ENCODE measurements at regions not wholly inside any gene's neighbourhood (a gene's known extent, or its start where the extent isn't known, plus 50 kb on each side); places are given as distances from the start of the nearest gene placed in this dataset.

DNA sequence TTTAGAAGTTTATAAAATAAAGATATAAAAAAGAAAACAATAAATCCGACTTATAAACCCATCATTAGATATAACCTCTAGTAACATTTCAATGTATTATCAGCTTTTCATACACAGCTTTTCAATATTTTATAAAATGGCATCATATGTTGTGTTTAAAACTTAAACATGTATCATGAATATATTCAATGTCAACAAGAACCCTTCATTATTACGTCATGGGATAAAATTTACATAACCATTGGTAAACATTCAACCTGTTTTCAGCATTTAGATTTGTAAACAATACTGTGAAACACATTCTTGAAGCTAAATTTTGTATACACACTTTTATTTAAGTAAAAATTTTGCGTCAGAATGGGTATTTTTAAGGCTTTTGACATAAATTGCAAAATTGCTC is 153.4 kb upstream of the SOX14 start:
- in situ Hi-C loops (cut with MboI; ENCODE audit: low sequenced_read_pairs) = no loop called here
- Histone ChIP-seq H3K4me1 (no peaks in the 10 kb centered on the region), H3K36me3 (replicated peaks) (no peaks in the 10 kb centered on the region), H3K9me3 (no peaks in the 10 kb centered on the region), H3K4me3 (no peak overlapping the region), H3K27me3 (ENCODE audit: low read depth) (peaks cover 3% of the 10 kb centered on the region; the same call in 1 of the 2 replicates)
- DNase-seq (ENCODE audit: low spot score in 2 of 2) = no peak

DNA sequence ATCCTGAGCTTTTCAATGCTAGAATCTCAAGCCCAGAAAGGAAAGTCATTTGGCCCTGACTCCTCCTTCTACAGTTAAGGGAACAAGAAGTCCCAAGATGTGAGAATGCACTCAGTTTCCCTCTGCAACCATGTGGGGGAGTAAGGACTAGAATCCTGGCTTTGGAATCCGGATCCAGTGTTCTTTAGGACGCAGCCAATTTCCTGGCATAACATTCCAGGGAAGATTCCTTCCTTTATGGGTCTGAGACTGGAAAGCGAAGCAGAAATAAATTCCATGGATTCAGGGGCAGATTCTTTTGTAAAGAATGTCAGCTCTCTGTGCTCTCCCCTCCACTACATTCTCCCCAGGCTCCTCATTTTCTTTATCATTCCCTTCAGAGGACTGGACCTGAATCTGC is 151.8 kb upstream of the SOX14 start:
- no peak overlapping the region for H3K4me3 ChIP-seq
- in situ Hi-C loops (cut with MboI; ENCODE audit: low sequenced_read_pairs) = no loop called here
- no peak for DNase-seq (ENCODE audit: low spot score in 2 of 2)

DNA sequence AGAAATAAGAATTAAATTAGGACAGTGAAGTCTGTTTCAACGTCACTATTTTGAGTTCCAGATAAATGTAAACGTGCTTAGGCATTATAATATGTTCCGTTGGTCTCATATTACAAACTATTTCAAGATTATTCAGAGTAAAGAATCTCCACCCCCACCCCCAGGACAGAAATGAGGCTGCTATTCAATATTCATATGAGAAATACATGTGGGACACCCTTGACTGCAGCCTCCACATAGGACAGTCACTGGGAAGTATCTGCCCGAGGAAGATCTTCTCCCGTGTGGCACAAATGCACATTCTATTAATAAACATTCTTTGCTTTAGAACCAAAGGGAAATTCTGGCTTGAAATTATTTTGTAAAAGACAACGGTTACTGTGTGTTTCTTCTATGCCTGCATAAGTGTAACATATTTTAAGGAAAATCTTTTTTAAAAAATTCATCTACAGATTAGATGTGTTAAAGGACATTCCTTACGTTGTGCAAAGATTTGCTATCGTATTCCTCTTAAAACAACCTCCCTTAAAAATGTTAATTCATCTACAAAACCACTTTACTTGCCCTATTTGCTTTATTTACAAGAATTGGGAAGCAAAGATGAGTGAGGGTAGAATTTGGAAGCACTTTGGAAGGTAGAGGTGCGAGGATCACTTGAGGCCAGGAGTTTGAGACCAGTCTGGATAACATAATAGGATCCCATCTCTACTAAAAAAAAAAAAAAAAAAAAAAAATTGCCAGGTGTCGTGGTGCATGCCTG is 148.3 kb upstream of the SOX14 start:
- Histone ChIP-seq H3K27me3 (ENCODE audit: low read depth) (peaks cover under 1% of the 10 kb centered on the region; the same call in 1 of the 2 replicates), H3K9me3 (no peaks in the 10 kb centered on the region), H3K4me1 (no peaks in the 10 kb centered on the region), H3K4me3 (no peak overlapping the region), H3K36me3 (replicated peaks) (no peaks in the 10 kb centered on the region)
- in situ Hi-C loops (cut with MboI; ENCODE audit: low sequenced_read_pairs) = no loop called here
- DNase-seq (ENCODE audit: low spot score in 2 of 2) = no peak

More for the DNA sequence above, 151.8 kb upstream of the SOX14 start:
- no peaks in the 10 kb centered on the region for H3K9me3 ChIP-seq
- H3K4me1 ChIP-seq = no peaks in the 10 kb centered on the region
- H3K36me3 ChIP-seq (replicated peaks) = no peaks in the 10 kb centered on the region
- peaks cover 3% of the 10 kb centered on the region; the same call in 1 of the 2 replicates for H3K27me3 ChIP-seq (ENCODE audit: low read depth)

DNA sequence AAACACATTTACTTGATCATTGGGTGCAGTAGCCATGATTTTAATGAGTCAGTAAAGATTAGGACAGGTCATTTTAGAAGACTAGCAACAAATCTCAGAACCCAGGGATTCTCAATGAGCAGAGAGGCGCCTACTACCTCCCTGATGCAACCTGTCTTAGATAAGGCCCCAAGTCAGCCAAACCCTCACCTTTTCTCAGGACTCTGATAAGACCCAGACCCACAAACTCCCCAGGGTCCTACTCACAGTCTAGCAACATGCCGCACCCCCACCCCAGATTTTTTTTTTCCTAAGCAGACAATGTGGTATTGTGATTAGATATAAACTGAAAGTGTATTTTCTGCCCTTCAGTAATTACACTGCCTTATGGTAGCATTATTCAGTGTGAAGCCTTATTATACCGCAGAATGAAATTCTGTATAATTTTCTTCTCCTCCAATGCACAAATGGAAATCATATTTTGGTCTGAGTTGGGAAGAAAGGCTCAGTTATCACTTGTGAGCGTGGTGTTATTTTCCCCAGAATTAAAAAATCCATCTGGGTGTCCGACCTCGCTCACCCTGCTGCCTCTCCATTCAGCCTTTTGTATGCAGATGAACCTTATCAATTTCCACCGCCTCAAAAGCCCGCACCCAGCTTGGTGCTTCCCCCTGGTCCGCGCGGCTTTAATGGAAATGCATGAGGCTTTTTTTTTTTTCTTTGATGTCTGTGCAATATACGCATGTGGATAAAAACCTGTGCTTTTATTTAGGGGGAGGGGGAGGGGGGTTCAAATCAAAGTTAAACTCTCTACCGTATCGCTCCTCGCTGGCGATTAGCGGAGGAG is 122.0 kb upstream of the SOX14 start:
- Histone ChIP-seq H3K9me3 (no peaks in the 10 kb centered on the region), H3K36me3 (replicated peaks) (no peaks in the 10 kb centered on the region), H3K4me3 (no peak overlapping the region), H3K4me1 (no peaks in the 10 kb centered on the region), H3K27me3 (ENCODE audit: low read depth) (no peaks in the 10 kb centered on the region; the same call in 1 of the 2 replicates)
- no peak for DNase-seq (ENCODE audit: low spot score in 2 of 2)
- in situ Hi-C loops (cut with MboI; ENCODE audit: low sequenced_read_pairs) = no loop called here

DNA sequence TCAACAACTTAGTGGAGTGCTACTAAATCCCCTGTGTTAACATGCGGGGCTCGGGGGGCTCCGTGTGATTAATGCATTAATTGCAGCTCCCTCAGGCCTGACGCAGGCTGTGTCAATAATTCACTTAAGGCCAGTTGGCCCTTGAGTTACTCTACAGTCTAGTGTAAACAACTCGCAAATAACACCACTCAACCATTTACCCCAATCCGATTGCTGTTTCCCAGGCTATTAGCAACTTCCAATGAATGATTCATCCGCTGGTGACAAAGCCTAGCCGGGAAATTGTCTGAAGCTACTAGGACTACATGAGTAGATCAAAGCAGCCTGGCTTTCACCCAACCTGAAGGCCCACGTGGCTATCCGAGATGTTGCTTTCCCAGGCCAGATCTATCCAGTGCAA is 121.3 kb upstream of the SOX14 start:
- no peaks in the 10 kb centered on the region for H3K36me3 ChIP-seq (replicated peaks)
- H3K27me3 ChIP-seq (ENCODE audit: low read depth) = no peaks in the 10 kb centered on the region; the same call in 1 of the 2 replicates
- no peak overlapping the region for H3K4me3 ChIP-seq
- no peaks in the 10 kb centered on the region for H3K4me1 ChIP-seq
- no peaks in the 10 kb centered on the region for H3K9me3 ChIP-seq
- no peak for DNase-seq (ENCODE audit: low spot score in 2 of 2)
- in situ Hi-C loops (cut with MboI; ENCODE audit: low sequenced_read_pairs) = no loop called here

DNA sequence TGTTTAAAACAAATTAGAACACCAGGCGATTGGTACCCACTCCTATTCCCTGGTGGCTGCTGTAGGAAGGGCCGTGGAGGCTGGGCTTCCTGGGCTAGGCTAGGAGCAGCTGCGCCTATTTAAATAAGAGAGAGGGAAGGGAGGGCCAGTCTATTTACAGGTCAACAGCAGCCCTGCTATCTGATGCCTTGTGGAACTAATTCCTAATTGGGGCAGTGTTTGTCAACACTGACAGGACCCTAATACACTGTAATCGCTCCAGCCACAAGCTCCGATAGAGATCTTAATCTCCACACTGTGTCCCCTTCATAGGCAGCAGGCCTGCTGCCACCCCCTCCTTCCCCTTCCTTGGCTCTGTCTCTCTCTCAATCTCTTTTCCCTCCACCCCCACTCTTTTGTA is 116.9 kb upstream of the SOX14 start:
- in situ Hi-C loops (cut with MboI; ENCODE audit: low sequenced_read_pairs) = no loop called here
- Histone ChIP-seq H3K9me3 (no peaks in the 10 kb centered on the region), H3K4me3 (no peak overlapping the region), H3K4me1 (no peaks in the 10 kb centered on the region), H3K36me3 (replicated peaks) (no peaks in the 10 kb centered on the region), H3K27me3 (ENCODE audit: low read depth) (no peaks in the 10 kb centered on the region; the same call in 1 of the 2 replicates)
- DNase-seq (ENCODE audit: low spot score in 2 of 2) = no peak

DNA sequence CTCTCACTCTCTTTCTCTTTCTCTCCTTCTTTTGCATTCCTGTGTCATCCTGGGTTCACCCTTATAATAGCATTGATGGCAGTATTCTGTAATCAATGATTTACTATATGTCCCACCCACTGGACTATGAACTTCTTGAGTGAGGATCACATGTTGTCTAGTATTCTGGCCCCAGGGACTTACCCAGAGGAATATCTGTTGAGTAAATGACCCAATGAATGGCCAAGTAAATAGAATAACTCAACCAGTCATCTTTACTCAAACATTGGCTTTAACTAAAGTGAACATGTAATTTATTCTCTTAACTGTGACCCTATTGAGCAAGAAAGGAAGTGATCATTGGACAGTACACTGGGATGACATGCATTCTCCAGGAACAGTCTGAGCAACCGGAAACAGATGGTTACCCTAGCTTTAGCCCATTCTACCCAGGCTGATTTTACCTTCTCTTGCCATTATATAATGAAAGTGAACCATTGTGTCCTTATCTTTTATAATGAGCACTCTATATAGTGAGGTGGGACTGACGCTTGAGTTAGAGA is 94.5 kb upstream of the SOX14 start:
- no peaks in the 10 kb centered on the region for H3K36me3 ChIP-seq (replicated peaks)
- in situ Hi-C loops (cut with MboI; ENCODE audit: low sequenced_read_pairs) = no loop called here
- no peaks in the 10 kb centered on the region for H3K4me1 ChIP-seq
- DNase-seq (ENCODE audit: low spot score in 2 of 2) = no peak
- no peaks in the 10 kb centered on the region for H3K9me3 ChIP-seq
- no peak overlapping the region for H3K4me3 ChIP-seq
- no peaks in the 10 kb centered on the region for H3K27me3 ChIP-seq (ENCODE audit: low read depth)

DNA sequence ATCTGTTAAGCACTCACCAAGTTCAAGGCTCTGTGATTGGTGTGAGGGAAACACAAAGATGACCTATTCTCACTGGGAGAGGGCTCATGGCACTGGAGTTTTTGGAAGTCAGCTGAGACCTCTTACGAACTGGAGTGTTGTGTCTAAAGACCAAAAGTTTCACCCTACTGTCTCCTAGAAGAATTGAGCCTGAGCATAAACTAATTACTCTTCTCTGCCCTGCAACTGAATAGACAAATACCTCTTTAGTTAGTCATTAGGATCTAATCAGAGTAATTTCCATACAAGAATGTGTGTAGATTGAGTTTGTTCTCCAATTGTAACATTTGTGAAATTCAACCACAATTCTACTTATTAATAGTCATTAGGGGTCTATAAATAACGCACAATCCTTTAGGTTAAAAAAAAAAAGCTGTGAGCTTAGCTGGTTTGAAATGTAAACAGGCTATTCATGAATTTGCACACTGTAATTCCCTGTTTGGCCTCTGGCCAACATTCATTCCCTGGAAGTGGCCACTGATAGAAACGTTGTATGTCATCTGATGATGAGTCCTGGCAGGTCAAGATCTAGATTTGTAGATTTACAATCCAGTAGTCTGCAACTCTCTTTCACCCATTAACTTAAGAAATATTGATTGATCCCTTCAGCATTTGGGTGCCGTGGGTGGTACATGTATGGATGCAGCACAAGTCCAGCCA is 76.8 kb upstream of the SOX14 start:
- Histone ChIP-seq H3K27me3 (ENCODE audit: low read depth) (no peaks in the 10 kb centered on the region), H3K36me3 (replicated peaks) (no peaks in the 10 kb centered on the region), H3K4me3 (no peak overlapping the region), H3K4me1 (no peaks in the 10 kb centered on the region), H3K9me3 (no peaks in the 10 kb centered on the region)
- in situ Hi-C loops (cut with MboI; ENCODE audit: low sequenced_read_pairs) = loop anchor here (25.0 kb wide), 1 partner anchor 575 kb away; no protein-coding TSS in a partner anchor
- peak; percentile 11 to 21 for DNase-seq (ENCODE audit: low spot score in 2 of 2)

DNA sequence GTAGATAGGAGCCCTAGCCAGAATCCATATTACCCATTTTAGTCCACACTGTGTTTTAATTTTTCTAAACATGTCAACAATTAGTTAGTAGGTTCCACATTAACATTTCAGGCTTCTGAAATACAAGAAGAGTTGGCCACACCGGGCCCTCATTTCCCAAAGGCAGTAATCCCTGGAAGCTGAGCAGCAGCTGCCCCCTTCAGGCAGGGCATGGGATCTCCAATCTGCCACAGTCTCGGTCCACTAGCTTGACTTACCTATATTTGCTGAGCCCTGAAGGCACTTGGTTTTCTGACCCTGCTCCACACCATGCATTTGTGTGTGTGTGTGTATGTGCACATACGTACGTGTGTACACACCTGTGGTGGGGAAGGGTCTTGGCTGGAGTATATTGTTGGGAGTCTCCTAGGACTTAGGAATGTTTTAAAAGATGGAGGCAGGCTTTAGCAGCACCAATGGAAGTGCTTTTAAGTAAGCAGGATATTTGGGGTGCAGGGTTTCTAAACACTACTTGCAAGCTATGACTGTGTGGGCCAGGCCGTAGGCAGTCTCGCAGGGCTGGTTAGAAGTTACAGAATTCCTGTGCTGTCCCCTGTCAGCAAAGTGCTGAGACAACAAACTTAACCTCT is 71.2 kb upstream of the SOX14 start:
- in situ Hi-C loops (cut with MboI; ENCODE audit: low sequenced_read_pairs) = loop anchor here (25.0 kb wide), 1 partner anchor 581 kb away; no protein-coding TSS in a partner anchor
- Histone ChIP-seq H3K36me3 (replicated peaks) (no peaks in the 10 kb centered on the region), H3K9me3 (no peaks in the 10 kb centered on the region), H3K4me1 (no peaks in the 10 kb centered on the region), H3K27me3 (ENCODE audit: low read depth) (no peaks in the 10 kb centered on the region), H3K4me3 (no peak overlapping the region)
- peak; percentile 27 to 64 for DNase-seq (ENCODE audit: low spot score in 2 of 2)

DNA sequence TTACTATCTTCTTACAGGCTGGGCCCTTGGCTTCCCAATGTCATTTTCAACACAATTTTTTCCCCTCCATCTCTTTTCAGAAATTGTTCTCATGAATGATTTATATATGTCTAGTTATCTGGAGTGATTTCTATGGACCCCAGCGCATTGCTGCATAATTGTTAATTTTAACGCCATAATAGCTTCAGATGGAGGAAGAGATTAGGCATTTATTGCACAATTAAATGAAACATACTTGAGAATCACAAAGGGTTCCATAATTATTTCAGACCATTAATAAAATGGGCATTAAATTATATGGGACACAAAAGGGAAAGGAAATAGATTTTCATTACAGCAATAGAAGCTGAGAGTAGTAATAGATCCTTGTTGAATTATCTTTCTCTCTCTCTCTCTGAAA is 70.3 kb upstream of the SOX14 start:
- H3K4me3 ChIP-seq = no peak overlapping the region
- in situ Hi-C loops (cut with MboI; ENCODE audit: low sequenced_read_pairs) = loop anchor here (25.0 kb wide), 1 partner anchor 581 kb away; no protein-coding TSS in a partner anchor
- no peaks in the 10 kb centered on the region for H3K36me3 ChIP-seq (replicated peaks)
- H3K9me3 ChIP-seq = no peaks in the 10 kb centered on the region
- no peaks in the 10 kb centered on the region for H3K4me1 ChIP-seq
- H3K27me3 ChIP-seq (ENCODE audit: low read depth) = no peaks in the 10 kb centered on the region
- no peak for DNase-seq (ENCODE audit: low spot score in 2 of 2)

DNA sequence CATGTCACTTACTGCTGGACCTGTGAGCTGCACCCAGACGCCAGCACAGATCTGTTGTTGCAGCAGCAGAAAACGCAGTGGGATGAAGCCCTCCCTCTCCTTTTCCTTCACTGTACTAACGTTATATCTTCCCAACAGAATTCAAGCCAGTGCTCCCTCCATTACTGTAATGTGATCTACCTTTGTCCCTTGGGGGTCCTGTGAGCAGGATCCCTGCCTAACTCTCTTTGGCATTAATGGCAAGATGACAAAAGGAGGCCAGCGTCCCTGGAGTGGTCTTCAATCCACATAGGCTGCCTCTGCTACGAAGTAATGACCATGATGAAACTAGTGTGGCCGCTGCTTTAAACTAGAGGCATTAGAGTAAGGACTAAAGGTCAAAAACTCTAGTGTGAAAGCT is 69.3 kb upstream of the SOX14 start:
- in situ Hi-C loops (cut with MboI; ENCODE audit: low sequenced_read_pairs) = loop anchor here (25.0 kb wide), 1 partner anchor 583 kb away; no protein-coding TSS in a partner anchor
- DNase-seq (ENCODE audit: low spot score in 2 of 2) = no peak
- Histone ChIP-seq H3K4me1 (no peaks in the 10 kb centered on the region), H3K27me3 (ENCODE audit: low read depth) (no peaks in the 10 kb centered on the region), H3K9me3 (no peaks in the 10 kb centered on the region), H3K36me3 (replicated peaks) (no peaks in the 10 kb centered on the region), H3K4me3 (no peak overlapping the region)

DNA sequence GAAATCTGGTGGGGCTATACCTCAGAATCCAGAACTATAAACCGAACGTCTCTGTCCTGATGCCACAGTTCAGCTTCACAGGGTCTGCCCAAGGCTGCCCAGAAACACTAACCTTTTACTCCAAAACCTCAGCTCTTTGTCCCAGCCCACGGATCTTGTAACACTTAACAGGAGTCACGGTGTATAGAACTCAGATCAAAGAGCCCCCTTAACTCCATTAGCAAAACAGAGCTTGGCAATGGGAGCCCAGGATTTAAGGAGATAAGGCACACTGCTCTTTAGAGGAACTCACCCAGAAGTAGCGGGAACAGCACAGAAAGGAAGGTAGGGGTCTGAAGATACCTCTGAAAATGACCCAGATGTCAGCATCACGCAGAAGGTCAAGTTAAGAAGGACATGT is 68.8 kb upstream of the SOX14 start:
- in situ Hi-C loops (cut with MboI; ENCODE audit: low sequenced_read_pairs) = loop anchor here (25.0 kb wide), 1 partner anchor 583 kb away; no protein-coding TSS in a partner anchor

DNA sequence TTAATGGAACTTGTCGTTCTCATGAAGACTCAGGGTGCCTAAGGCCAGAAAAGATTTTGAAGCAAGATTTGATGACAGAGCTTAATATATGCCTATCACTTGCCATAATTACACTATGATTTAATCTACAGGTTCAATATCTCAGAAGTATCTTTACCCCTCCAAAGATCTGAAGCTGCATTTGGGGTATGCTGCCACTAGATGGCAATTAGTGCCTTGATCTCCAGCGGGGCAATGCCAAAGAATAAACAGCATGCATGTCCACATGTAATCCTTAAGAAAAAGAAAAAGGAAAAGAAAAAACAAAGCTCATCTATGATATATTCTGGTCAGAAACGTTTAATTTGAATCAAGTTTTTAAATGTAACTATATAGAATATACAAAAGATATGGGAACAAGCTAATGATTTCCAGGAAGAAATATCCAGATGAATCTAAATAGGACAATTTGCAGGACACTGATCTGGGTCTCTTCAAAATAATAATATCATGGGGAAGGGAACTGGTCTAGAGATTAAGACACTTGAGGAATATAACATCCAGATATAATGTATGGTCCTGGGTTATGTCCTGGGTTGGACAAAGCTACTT is 55.0 kb upstream of the SOX14 start:
- in situ Hi-C loops (cut with MboI; ENCODE audit: low sequenced_read_pairs) = no loop called here
- Histone ChIP-seq H3K36me3 (replicated peaks) (no peaks in the 10 kb centered on the region), H3K27me3 (ENCODE audit: low read depth) (no peaks in the 10 kb centered on the region; the same call in 1 of the 2 replicates), H3K9me3 (no peaks in the 10 kb centered on the region), H3K4me1 (no peaks in the 10 kb centered on the region), H3K4me3 (no peak overlapping the region)
- peak in 1 of 2 experiments; percentile 32 for DNase-seq (ENCODE audit: low spot score in 2 of 2)

More for the DNA sequence above, 68.8 kb upstream of the SOX14 start:
- H3K4me1 ChIP-seq = no peaks in the 10 kb centered on the region
- no peaks in the 10 kb centered on the region for H3K9me3 ChIP-seq
- no peaks in the 10 kb centered on the region for H3K27me3 ChIP-seq (ENCODE audit: low read depth)
- DNase-seq (ENCODE audit: low spot score in 2 of 2) = no peak
- no peaks in the 10 kb centered on the region for H3K36me3 ChIP-seq (replicated peaks)
- no peak overlapping the region for H3K4me3 ChIP-seq
